Endodermal cell (in vitro differentiated cells): ENCODE measurements at regions not wholly inside any gene's neighbourhood (a gene's known extent, or its start where the extent isn't known, plus 50 kb on each side); places are given as distances from the start of the nearest gene placed in this dataset.

Experiments
- DNase-seq: peaks from one replicate; pipeline ENCODE4 v3.0.0-alpha.2; 2017
- H3K27ac ChIP-seq: 2 replicates; pipeline ENCODE4 v1.5.1; 2013; ENCODE audit warnings: mild to moderate bottlenecking, low read depth, low read length, moderate library complexity
- H3K27me3 ChIP-seq: 2 replicates; pipeline ENCODE4 v1.6.1; 2013; ENCODE audit warnings: mild to moderate bottlenecking, low read length, moderate library complexity; ENCODE audit not compliant: insufficient read depth, control insufficient read depth, poor library complexity, severe bottlenecking
- H3K36me3 ChIP-seq: 2 replicates; pipeline ENCODE4 v1.7.0; 2013; ENCODE audit warnings: mild to moderate bottlenecking, low read length, moderate library complexity; ENCODE audit not compliant: control insufficient read depth, insufficient read depth
- H3K4me1 ChIP-seq: one replicate; pipeline ENCODE4 v1.7.0; 2013; ENCODE audit warnings: low read length; ENCODE audit not compliant: control insufficient read depth, insufficient read depth
- H3K4me3 ChIP-seq: 2 replicates; pipeline ENCODE4 v1.5.1; 2013; ENCODE audit warnings: mild to moderate bottlenecking, low read length, moderate library complexity
- H3K9ac ChIP-seq: 2 replicates; pipeline ENCODE4 v1.6.1; 2013; ENCODE audit warnings: mild to moderate bottlenecking, low read length, moderate library complexity; ENCODE audit not compliant: poor library complexity, severe bottlenecking; ENCODE audit errors: extremely low read depth
- H3K9me3 ChIP-seq: 2 replicates; pipeline ENCODE4 v1.6.1; 2013; ENCODE audit warnings: mild to moderate bottlenecking, low read length, moderate library complexity; ENCODE audit not compliant: control insufficient read depth
- H3K27ac Mint-ChIP-seq: 2 replicates; pipeline ENCODE4 v1.8.0; 2020; ENCODE audit warnings: mixed read lengths
- H3K27me3 Mint-ChIP-seq: 2 replicates; pipeline ENCODE4 v1.8.0; 2021; ENCODE audit warnings: mild to moderate bottlenecking, mixed read lengths; ENCODE audit not compliant: insufficient read depth
- H3K36me3 Mint-ChIP-seq: 2 replicates; pipeline ENCODE4 v1.8.0; 2020; ENCODE audit warnings: low read depth, mixed read lengths
- H3K4me1 Mint-ChIP-seq: 2 replicates; pipeline ENCODE4 v1.8.0; 2020; ENCODE audit warnings: mixed read lengths
- H3K4me3 Mint-ChIP-seq: 2 replicates; pipeline ENCODE4 v1.8.0; 2020; ENCODE audit warnings: mild to moderate bottlenecking, moderate library complexity, mixed read lengths
- H3K9me3 Mint-ChIP-seq: 2 replicates; pipeline ENCODE4 v1.8.0; 2020; ENCODE audit warnings: mild to moderate bottlenecking, mixed read lengths
- CTCF ChIP-seq: fragments of 200-600 bp; sonication (generic); conservative IDR thresholded peaks from 2 replicates; pipeline ENCODE4 v1.5.0; 2021; ENCODE audit warnings: antibody characterized with exemption, mild to moderate bottlenecking
- WGBS, 2 experiments: methylation state at CpG; one replicate each; pipeline versions ENCODE4 v1.1.5 to v1.1.7; 2013; ENCODE audit warnings: missing lambda C conversion rate in 2 of 2, mixed read lengths in 1 of 2; ENCODE audit not compliant: insufficient coverage in 1 of 2, insufficient read length in 1 of 2; 5-methylcytosine and 5-hydroxymethylcytosine counted together

- Histone ChIP-seq H3K27ac (no peak overlapping the region), H3K27me3 (no peaks in the 10 kb centered on the region), H3K4me3 (no peak overlapping the region), H3K9me3 (no peaks in the 10 kb centered on the region), H3K9ac (no peak overlapping the region), H3K36me3 (no peaks in the 10 kb centered on the region), H3K4me1 (no peaks in the 10 kb centered on the region)
- DNase-seq = no peak
- H3K4me1 Mint-ChIP-seq = peaks cover 8% of the 10 kb centered on the region
- no peaks in the 10 kb centered on the region for H3K36me3 Mint-ChIP-seq
- H3K27me3 Mint-ChIP-seq = no peaks in the 10 kb centered on the region
- 83 to 100% methylated on average over 1 to 2 of the region's 2 CpGs for WGBS, 2 experiments
- H3K9me3 Mint-ChIP-seq = no peaks in the 10 kb centered on the region
- H3K27ac Mint-ChIP-seq = no peak overlapping the region
- TF ChIP-seq CTCF = no peak
- no peak overlapping the region for H3K4me3 Mint-ChIP-seq
Measured at GRCh38 chr4:32589853-32590252, 1869.7 kb downstream of the PCDH7 start.

DNA sequence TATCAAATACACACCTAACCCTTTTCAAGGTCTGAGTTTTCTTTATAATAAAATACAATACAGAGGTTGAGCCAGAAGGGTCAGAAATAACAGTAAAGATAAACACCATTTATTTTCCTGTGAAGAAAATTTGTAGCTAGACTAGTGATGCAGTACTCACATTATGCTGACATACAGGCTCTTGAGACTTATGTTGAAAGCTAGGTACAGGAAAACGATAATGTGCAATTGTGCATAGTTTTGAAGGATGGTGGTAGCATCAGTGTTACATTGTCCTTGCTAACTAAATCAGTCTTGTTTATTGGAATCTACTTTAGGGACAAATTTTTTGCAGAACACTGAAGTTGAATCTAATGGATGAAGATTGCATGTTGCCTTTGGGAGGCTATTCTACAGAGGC is 1877.2 kb downstream of the PCDH7 start:
- Mint-ChIP-seq H3K27me3 (no peaks in the 10 kb centered on the region), H3K4me1 (no peaks in the 10 kb centered on the region), H3K36me3 (no peaks in the 10 kb centered on the region), H3K4me3 (no peak overlapping the region), H3K9me3 (no peaks in the 10 kb centered on the region), H3K27ac (no peak overlapping the region)
- no peak for DNase-seq
- no peak for TF ChIP-seq CTCF
- 87 to 100% methylated on average over 1 of the region's 1 CpG for WGBS, 2 experiments
- H3K9me3 ChIP-seq = no peaks in the 10 kb centered on the region
- H3K27ac ChIP-seq = no peak overlapping the region
- H3K36me3 ChIP-seq = no peaks in the 10 kb centered on the region
- H3K4me1 ChIP-seq = no peaks in the 10 kb centered on the region
- H3K27me3 ChIP-seq = no peaks in the 10 kb centered on the region
- H3K4me3 ChIP-seq = no peak overlapping the region
- H3K9ac ChIP-seq = no peak overlapping the region

DNA sequence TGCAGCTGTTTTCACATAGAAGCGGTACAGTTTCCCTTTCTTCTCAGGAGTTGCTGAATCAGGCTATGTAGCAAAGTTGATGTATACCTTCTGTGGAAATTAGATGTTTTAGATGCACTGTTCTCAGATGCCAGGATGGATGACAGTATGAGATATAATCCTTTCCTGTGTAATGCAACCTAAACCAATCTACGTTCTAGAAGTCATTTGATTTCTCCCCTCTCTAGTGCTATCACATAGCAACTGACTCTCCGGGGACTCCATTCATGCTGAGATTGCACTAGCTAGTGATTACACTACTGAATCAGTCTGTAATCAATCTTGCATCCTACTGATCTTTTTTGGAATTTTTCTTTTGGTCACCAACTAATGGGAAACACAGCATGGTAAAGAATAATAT is 1881.7 kb downstream of the PCDH7 start:
- Histone ChIP-seq H3K27me3 (no peaks in the 10 kb centered on the region), H3K4me3 (no peak overlapping the region), H3K4me1 (no peaks in the 10 kb centered on the region), H3K27ac (no peak overlapping the region), H3K9me3 (no peaks in the 10 kb centered on the region), H3K36me3 (no peaks in the 10 kb centered on the region), H3K9ac (no peak overlapping the region)
- no peak for DNase-seq
- peaks cover 15% of the 10 kb centered on the region for H3K9me3 Mint-ChIP-seq
- no peak overlapping the region for H3K27ac Mint-ChIP-seq
- no peak for TF ChIP-seq CTCF
- no peak overlapping the region for H3K4me3 Mint-ChIP-seq
- 92 to 100% methylated on average over 2 to 3 of the region's 3 CpGs for WGBS, 2 experiments
- H3K27me3 Mint-ChIP-seq = no peaks in the 10 kb centered on the region
- H3K36me3 Mint-ChIP-seq = no peaks in the 10 kb centered on the region
- H3K4me1 Mint-ChIP-seq = no peaks in the 10 kb centered on the region
